ENCODE measurements at regions not wholly inside any gene's neighbourhood (a gene's known extent, or its start where the extent isn't known, plus 50 kb on each side); places are given as distances from the start of the nearest gene placed in this dataset.
"Not testable (repeated sequence)": the region's sequence is repeated elsewhere in the genome, so short reads cannot be mapped to it uniquely, and the experiment has no call there.

DNA sequence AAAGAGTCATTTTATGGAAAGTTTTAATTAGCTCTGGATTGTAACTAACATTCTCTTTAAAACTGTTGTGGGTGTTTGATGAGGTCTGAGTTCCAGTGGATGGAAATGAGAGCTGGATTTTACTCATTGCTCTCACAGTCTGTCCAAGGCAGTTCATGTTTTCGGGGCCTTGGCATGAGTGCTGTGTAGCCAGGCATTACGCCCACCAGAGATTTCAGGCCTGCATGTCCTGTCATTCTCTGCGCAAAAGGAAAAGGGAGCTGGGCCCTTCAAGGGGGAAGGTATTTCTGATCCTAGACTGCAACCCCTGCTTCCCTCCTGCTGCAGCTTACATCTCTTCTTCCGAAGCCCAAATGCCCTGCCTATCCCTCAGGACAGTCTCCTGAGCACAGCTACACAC lies 499.6 kb upstream of the TRPC7 start:
- no peaks in the 10 kb centered on the region for H3K27me3 ChIP-seq (ENCODE audit: control insufficient read depth, insufficient read depth)
- ATAC-seq, result no peak
- 91% methylated on average over 4 of the region's 4 CpGs for WGBS
- no peak overlapping the region for H3K27ac ChIP-seq (ENCODE audit: low read length)
- intact Hi-C loops (cut with DNase I), result no loop called here
- no peak for DNase-seq
- H3K4me3 ChIP-seq (ENCODE audit: low read length), result no peak overlapping the region
- H3K9me3 ChIP-seq (ENCODE audit: control insufficient read depth, low read length), result no peaks in the 10 kb centered on the region
- no peaks in the 10 kb centered on the region for H3K4me1 ChIP-seq (ENCODE audit: control insufficient read depth, insufficient read depth, low read length)

DNA sequence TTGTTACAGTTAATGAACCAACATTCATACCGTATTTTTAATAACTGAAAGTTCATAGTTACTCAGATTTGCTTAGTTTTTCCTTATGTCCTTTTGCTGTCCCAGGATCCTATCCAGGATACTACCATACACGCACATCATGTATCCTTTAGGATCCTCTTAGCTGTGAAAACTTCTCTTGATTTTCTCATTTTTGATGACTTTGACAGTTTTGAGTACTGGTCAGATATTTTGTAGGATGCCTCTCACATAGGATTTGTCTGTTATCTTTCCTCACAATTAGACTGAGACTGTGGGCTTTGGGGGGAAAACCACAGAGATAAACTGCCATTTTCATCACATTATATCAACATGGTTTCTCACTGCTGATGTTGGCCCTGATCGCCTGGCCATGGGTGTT lies 491.3 kb upstream of the TRPC7 start:
- Histone ChIP-seq H3K27ac (ENCODE audit: low read length) (no peak overlapping the region), H3K4me1 (ENCODE audit: control insufficient read depth, insufficient read depth, low read length) (no peaks in the 10 kb centered on the region), H3K27me3 (ENCODE audit: control insufficient read depth, insufficient read depth) (no peaks in the 10 kb centered on the region), H3K4me3 (ENCODE audit: low read length) (no peak overlapping the region), H3K9me3 (ENCODE audit: control insufficient read depth, low read length) (no peaks in the 10 kb centered on the region)
- DNase-seq, result no peak
- intact Hi-C loops (cut with DNase I), result no loop called here
- ATAC-seq, result no peak
- 83% methylated on average over 3 of the region's 3 CpGs for WGBS

DNA sequence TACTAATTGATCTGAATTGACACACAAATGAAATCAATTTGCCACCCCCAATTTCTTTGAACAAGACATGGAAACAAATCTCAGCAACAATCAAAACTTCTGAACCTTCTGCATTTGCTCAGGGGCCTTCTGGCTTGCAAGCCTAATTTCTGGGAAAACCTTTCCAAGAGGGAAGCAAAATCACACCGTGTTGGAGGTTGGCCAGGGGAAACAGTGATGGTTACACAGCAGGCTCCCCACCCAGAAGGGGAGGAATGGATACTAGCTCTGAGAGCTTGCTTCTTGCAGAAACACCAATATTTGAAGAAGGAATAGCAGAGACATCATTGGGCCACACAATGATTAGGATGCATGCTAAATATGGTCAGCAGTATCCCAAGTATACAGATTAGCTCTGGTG lies 488.6 kb upstream of the TRPC7 start:
- no peak overlapping the region for H3K4me3 ChIP-seq (ENCODE audit: low read length)
- H3K27ac ChIP-seq (ENCODE audit: low read length), result no peak overlapping the region
- ATAC-seq, result no peak
- no peaks in the 10 kb centered on the region for H3K27me3 ChIP-seq (ENCODE audit: control insufficient read depth, insufficient read depth)
- no peaks in the 10 kb centered on the region for H3K4me1 ChIP-seq (ENCODE audit: control insufficient read depth, insufficient read depth, low read length)
- DNase-seq, result no peak
- 52% methylated on average over 1 of the region's 1 CpG for WGBS
- intact Hi-C loops (cut with DNase I), result no loop called here
- no peaks in the 10 kb centered on the region for H3K9me3 ChIP-seq (ENCODE audit: control insufficient read depth, low read length)

DNA sequence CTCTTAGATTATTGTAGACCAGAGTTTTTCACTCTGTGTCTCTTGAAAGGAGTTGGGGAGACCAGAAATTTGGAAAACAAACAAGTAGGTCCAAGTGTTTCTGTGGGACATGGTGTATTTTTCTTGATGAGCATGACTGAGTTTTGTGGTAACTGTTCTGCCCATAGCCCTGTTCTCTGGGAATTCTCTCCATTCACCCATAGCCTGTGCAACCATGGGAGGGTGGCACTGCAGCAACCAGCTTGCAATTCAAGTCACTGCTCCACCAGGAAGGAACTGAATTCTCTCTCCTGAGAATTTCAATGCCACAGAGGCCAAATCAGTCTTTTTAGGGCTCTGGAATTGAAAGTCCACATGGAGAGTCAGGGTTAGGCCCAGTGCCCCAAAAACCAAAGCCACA lies 475.3 kb upstream of the TRPC7 start:
- ATAC-seq (no peak), DNase-seq (no peak)
- Histone ChIP-seq H3K4me3 (ENCODE audit: low read length) (no peak overlapping the region), H3K27ac (ENCODE audit: low read length) (no peak overlapping the region), H3K27me3 (ENCODE audit: control insufficient read depth, insufficient read depth) (no peaks in the 10 kb centered on the region), H3K9me3 (ENCODE audit: control insufficient read depth, low read length) (no peaks in the 10 kb centered on the region), H3K4me1 (ENCODE audit: control insufficient read depth, insufficient read depth, low read length) (no peaks in the 10 kb centered on the region)
- intact Hi-C loops (cut with DNase I), result no loop called here

DNA sequence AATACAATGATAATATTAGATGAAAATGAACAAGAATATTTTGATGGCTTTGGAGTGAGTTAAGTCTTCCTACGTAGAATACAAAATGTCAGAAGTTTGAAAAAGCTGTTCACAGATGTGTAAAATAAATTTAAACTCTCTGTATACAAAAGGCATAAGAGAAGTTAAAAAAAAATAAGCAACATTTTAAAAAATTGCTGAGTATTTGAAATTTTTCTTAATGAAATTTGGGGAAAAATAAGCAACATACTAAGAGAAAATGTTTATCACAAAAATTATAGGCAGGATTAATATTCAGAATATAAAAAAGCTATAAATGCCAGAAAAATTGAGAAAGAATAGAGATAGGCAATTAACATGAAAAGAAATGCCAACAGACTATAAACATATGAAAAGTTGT lies 470.7 kb upstream of the TRPC7 start:
- no peak for ATAC-seq
- H3K27ac ChIP-seq (ENCODE audit: low read length), result no peak overlapping the region
- DNase-seq, result no peak
- 84% methylated on average over 1 of the region's 1 CpG for WGBS
- H3K4me1 ChIP-seq (ENCODE audit: control insufficient read depth, insufficient read depth, low read length), result no peaks in the 10 kb centered on the region
- no peaks in the 10 kb centered on the region for H3K9me3 ChIP-seq (ENCODE audit: control insufficient read depth, low read length)
- no peak overlapping the region for H3K4me3 ChIP-seq (ENCODE audit: low read length)
- no peaks in the 10 kb centered on the region for H3K27me3 ChIP-seq (ENCODE audit: control insufficient read depth, insufficient read depth)
- intact Hi-C loops (cut with DNase I), result no loop called here

DNA sequence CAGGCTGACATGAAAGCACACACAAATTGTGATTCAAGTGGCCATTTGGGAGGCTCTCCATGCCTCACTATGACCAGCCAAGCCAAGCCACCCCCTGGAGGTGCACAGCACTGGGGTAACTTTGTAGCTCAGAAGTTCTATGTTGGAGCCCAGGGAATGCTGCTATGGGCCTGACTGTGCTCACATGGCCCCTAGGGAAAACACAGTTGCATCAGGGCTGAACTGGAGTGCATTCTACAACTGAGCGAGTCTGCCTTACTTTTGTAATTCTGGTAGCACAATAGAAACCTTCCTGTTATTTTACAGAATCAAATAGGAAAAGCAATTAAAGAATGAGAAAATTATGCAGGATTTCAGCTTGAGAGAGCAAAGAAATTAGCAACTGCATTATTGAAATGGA lies 455.5 kb upstream of the TRPC7 start:
- ATAC-seq, result no peak
- intact Hi-C loops (cut with DNase I), result no loop called here
- Histone ChIP-seq H3K27me3 (ENCODE audit: control insufficient read depth, insufficient read depth) (no peaks in the 10 kb centered on the region), H3K9me3 (ENCODE audit: control insufficient read depth, low read length) (no peaks in the 10 kb centered on the region), H3K27ac (ENCODE audit: low read length) (no peak overlapping the region), H3K4me3 (ENCODE audit: low read length) (no peak overlapping the region), H3K4me1 (ENCODE audit: control insufficient read depth, insufficient read depth, low read length) (peaks cover 2% of the 10 kb centered on the region)
- WGBS, result 73% methylated on average over 1 of the region's 1 CpG
- no peak for DNase-seq

DNA sequence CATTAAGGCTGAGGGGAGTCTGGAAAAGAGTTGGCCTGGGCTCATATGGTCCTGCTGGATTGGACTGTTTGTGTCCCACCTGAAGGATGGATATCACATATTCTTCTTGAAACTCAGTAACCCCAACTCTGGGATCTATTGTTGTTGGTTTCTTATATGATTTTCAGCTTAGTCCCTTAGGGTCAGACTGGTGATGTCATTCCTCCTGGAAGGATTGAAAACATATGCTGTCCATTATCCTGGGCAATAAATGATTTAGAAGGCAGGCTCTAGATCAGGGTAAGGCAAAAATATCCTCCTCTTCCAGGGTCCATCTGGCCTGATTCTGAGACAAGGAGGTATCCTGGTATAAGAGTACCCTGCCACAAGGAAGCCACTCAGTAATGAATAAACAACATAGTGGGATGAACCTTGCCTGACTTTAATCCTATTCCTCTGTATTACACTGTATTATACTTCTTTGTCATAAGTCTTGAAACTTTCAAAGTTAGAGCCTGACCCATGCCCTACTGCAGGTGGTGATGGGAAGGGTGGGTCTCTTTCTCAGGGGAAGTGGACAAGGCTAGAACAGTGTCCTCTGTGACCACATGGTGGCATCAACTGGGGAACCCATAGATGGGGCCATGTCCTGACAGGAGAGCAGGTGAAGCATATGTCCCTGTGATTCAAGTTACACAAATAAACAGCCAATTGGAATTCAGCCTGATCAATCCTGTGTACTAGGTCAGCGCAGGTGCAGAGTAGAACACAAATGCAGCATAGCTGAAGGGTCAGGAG lies 454.4 kb upstream of the TRPC7 start:
- 86% methylated on average over 1 of the region's 1 CpG for WGBS
- no peak for DNase-seq
- Histone ChIP-seq H3K4me3 (ENCODE audit: low read length) (no peak overlapping the region), H3K27ac (ENCODE audit: low read length) (no peak overlapping the region), H3K27me3 (ENCODE audit: control insufficient read depth, insufficient read depth) (no peaks in the 10 kb centered on the region), H3K9me3 (ENCODE audit: control insufficient read depth, low read length) (no peaks in the 10 kb centered on the region), H3K4me1 (ENCODE audit: control insufficient read depth, insufficient read depth, low read length) (peaks cover 3% of the 10 kb centered on the region)
- intact Hi-C loops (cut with DNase I), result no loop called here
- ATAC-seq, result peak in 1 of 2 donors; percentile 22

DNA sequence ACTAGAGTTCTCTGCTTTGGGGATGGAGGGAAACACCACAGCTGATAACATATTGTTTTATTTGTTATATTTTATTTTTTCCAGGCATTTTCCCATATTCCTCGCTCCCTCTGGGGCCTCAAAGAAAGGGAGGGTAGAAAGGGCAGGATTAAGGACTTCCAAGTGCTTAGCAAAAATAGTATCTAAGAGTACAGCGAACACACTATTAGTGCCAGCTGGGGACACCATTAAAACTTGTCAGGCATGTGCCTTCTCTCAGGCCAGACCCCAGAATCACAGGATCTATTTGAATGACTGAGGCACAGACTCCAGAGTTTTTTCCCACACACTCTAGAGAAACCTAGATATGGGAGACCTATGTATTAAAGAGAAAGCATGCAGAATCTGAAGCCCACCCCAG lies 451.0 kb upstream of the TRPC7 start:
- no peak overlapping the region for H3K4me3 ChIP-seq (ENCODE audit: low read length)
- intact Hi-C loops (cut with DNase I), result no loop called here
- no peaks in the 10 kb centered on the region for H3K9me3 ChIP-seq (ENCODE audit: control insufficient read depth, low read length)
- no peak for DNase-seq
- no peaks in the 10 kb centered on the region for H3K27me3 ChIP-seq (ENCODE audit: control insufficient read depth, insufficient read depth)
- H3K27ac ChIP-seq (ENCODE audit: low read length), result no peak overlapping the region
- no peak for ATAC-seq
- WGBS, result 70% methylated on average over 2 of the region's 2 CpGs
- peaks cover 4% of the 10 kb centered on the region for H3K4me1 ChIP-seq (ENCODE audit: control insufficient read depth, insufficient read depth, low read length)

DNA sequence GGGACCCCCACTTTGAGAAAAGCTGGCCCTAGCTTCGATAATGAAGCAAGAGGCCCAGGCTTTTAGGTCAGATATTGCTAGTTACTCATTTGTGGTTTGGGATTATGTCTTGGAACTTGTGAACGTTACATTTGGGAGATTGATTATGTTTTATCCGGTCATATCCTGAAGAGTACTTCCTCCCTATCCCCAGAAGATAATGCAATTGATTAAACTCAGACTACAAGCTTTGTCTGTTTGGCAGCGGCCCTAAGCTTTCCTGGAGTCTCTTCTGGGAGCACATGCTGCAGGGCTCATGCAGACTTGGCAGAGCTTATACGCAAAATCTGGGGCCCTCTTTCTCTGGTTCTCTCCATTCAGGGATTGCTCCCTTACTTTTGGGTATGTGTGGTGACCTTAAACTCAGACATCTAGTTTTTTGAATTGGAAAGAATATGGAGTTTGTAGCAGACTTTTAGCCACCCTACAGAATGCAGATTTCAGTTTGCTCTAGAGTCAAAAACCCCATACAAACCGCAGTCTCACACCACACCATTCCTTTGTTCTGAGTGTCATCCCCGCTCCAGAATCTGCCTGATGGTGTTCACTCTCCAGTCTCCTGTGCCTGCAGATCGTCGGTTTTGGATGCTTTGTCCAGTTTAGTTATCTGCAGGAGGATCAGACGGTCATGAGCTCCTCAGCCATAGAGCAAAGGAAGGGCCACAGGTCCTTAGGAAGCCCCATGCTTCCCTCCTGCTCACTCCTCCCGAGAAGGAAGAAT lies 449.5 kb upstream of the TRPC7 start:
- intact Hi-C loops (cut with DNase I), result no loop called here
- no peak for ATAC-seq
- H3K9me3 ChIP-seq (ENCODE audit: control insufficient read depth, low read length), result no peaks in the 10 kb centered on the region
- peak in 1 of 3 donors; percentile 58 for DNase-seq
- H3K27me3 ChIP-seq (ENCODE audit: control insufficient read depth, insufficient read depth), result no peaks in the 10 kb centered on the region
- peaks cover 6% of the 10 kb centered on the region for H3K4me1 ChIP-seq (ENCODE audit: control insufficient read depth, insufficient read depth, low read length)
- H3K27ac ChIP-seq (ENCODE audit: low read length), result no peak overlapping the region
- H3K4me3 ChIP-seq (ENCODE audit: low read length), result no peak overlapping the region
- 54% methylated on average over 11 of the region's 11 CpGs for WGBS

DNA sequence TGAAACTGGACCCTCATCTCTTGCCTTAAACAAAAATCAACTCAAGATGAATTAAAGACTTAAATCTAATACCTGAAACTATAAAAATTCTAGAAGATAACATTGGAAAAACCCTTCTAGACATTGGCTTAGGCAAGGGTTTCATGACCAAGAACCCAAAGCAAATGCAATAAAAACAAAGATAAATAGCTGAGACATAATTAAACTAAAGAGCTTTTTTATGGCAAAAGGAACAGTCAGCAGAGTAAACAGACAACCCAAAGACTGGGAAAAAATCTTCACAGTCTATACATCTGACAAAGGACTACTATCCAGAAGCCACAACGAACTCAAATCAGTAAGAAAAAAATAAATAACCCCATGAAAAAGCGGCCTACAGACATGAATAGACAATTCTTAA lies 446.9 kb upstream of the TRPC7 start:
- DNase-seq; intact Hi-C loops (cut with DNase I); ATAC-seq; H3K9me3 ChIP-seq (ENCODE audit: control insufficient read depth, low read length); H3K27ac ChIP-seq (ENCODE audit: low read length); H3K4me3 ChIP-seq (ENCODE audit: low read length); H3K27me3 ChIP-seq (ENCODE audit: control insufficient read depth, insufficient read depth); H3K4me1 ChIP-seq (ENCODE audit: control insufficient read depth, insufficient read depth, low read length): not testable (repeated sequence)
- WGBS, result 82% methylated on average over 2 of the region's 2 CpGs

DNA sequence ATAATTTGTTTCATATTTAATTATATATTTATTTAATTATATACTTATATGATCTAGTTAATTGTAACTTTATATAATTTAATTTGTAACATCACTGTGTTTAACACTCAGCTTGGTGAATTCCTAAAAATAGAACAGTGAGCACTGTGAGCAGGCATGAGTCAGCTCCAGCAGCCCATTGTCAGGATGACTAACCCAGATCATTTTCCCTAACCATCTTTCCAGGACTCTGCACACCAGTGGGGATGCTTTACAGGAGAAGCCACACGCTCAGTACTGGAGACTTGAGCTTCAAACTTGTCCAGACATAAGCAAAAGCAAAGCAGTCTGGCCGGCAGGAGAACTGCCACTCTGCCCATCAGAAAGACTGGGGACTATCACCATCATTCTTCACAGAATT lies 446.2 kb upstream of the TRPC7 start:
- Histone ChIP-seq H3K27me3 (ENCODE audit: control insufficient read depth, insufficient read depth) (no peaks in the 10 kb centered on the region), H3K4me1 (ENCODE audit: control insufficient read depth, insufficient read depth, low read length) (peaks cover 4% of the 10 kb centered on the region), H3K9me3 (ENCODE audit: control insufficient read depth, low read length) (no peaks in the 10 kb centered on the region), H3K27ac (ENCODE audit: low read length) (no peak overlapping the region), H3K4me3 (ENCODE audit: low read length) (no peak overlapping the region)
- WGBS, result 80% methylated on average over 2 of the region's 2 CpGs
- ATAC-seq (peak in 1 of 2 donors; percentile 59), DNase-seq (peak in 1 of 3 donors; percentile 12)
- intact Hi-C loops (cut with DNase I), result no loop called here
